ENCODE measurements at regions not wholly inside any gene's neighbourhood (a gene's known extent, or its start where the extent isn't known, plus 50 kb on each side); places are given as distances from the start of the nearest gene placed in this dataset.

GRCh38 chr6:27188061-27188884 is 59.2 kb upstream of the PRSS16 start:
- H3K9me3 ChIP-seq = no peaks in the 10 kb centered on the region
- DNase-seq (ENCODE audit: low read depth in 1 of 2, low spot score in 1 of 2) (peak; percentile 40 to 58), ATAC-seq (peak; percentile 94 to 95), FAIRE-seq (no peak)
- POLR2A ChIA-PET = interaction anchor here (1.2 kb wide), 1 partner anchor 10 kb away, joined by 3 read pairs; no protein-coding TSS in a partner anchor
- H3K4me2 ChIP-seq = peak overlapping the region; percentile 62
- peak overlapping the region; percentile 72 to 85 for H3K27ac ChIP-seq
- peaks cover 3% of the 10 kb centered on the region; the same call in 2 of the 3 replicates for H3K4me1 ChIP-seq
- TF ChIP-seq KDM5A (IDR thresholded peaks at IDR 0.05) (peak; percentile 56; the same call in 1 of the 2 replicates), FOXS1 (CRISPR knock-in tag; IDR thresholded peaks at IDR 0.05) (no peak), REST (IDR thresholded peaks at IDR 0.05) (no peak), MAX (IDR thresholded peaks at IDR 0.05) (0 out of 2 replicates have a peak, but pooled peaks have one; percentile 18), JUN (IDR thresholded peaks at IDR 0.05) (0 out of 5 replicates have a peak, but pooled peaks of 1 of the 2 experiments have one; percentile 20), FOSL2 (IDR thresholded peaks at IDR 0.05) (no peak), FOSL2 (CRISPR knock-in tag; IDR thresholded peaks at IDR 0.05) (peak; percentile 37; the same call in 1 of the 2 replicates), PHF8 (IDR thresholded peaks at IDR 0.05; ENCODE audit: borderline replicate concordance, low read depth) (0 out of 2 replicates have a peak, but pooled peaks have one; percentile 28)
- peak overlapping the region; percentile 56 for H3K4me3 ChIP-seq
- CTCF ChIA-PET = interaction anchor here (0.7 to 1.6 kb wide), 10 partner anchors 9 to 705 kb away, joined by 3 to 6 read pairs (median 4); a partner anchor contains a TSS
- 11% methylated on average over 24 of the region's 33 CpGs for WGBS (ENCODE audit: missing lambda C conversion rate)

- H3K4me2 ChIP-seq = peak overlapping the region; percentile 62
- TF ChIP-seq RAD21 (conservative IDR thresholded peaks at IDR 0.05 in 1 of 2, IDR thresholded peaks at IDR 0.05 in 1 of 2) (peak; percentile 84 to 86), CTCF (IDR thresholded peaks at IDR 0.05) (peak; percentile 76), SMC3 (IDR thresholded peaks at IDR 0.05) (peak; percentile 56), JUN (IDR thresholded peaks at IDR 0.05) (no peak)
- no peaks in the 10 kb centered on the region for H3K9me3 ChIP-seq
- no peak for FAIRE-seq
- POLR2A ChIA-PET = interaction anchor here (1.2 kb wide), 1 partner anchor 11 kb away, joined by 3 read pairs; no protein-coding TSS in a partner anchor
- 19% methylated on average over 10 of the region's 10 CpGs for WGBS (ENCODE audit: missing lambda C conversion rate)
- H3K27ac ChIP-seq = peak overlapping the region; percentile 72 to 85
- DNase-seq (ENCODE audit: low read depth in 1 of 2, low spot score in 1 of 2) = peak; percentile 55 to 77
- ATAC-seq = peak; percentile 92 to 94
- CTCF ChIA-PET = interaction anchor here (0.8 to 1.4 kb wide), 4 partner anchors 9 to 704 kb away, joined by 3 to 5 read pairs (median 4); a partner anchor contains a TSS
- H3K4me1 ChIP-seq = peaks cover 3% of the 10 kb centered on the region; the same call in 2 of the 3 replicates
- H3K4me3 ChIP-seq = peak overlapping the region; percentile 56
Observed at GRCh38 chr6:27188885-27189418, 58.5 kb upstream of the PRSS16 start.

- TF ChIP-seq HEYL (CRISPR knock-in tag; IDR thresholded peaks at IDR 0.05) = no peak
- TF ChIP-seq JUN (IDR thresholded peaks at IDR 0.05) = no peak
- TF ChIP-seq ELK1 (IDR thresholded peaks at IDR 0.05; ENCODE audit: low read depth, low read length) = no peak
- TF ChIP-seq RCOR1 (IDR thresholded peaks at IDR 0.05; ENCODE audit: low read depth, low read length) = no peak
- no peak for TF ChIP-seq KDM5A (IDR thresholded peaks at IDR 0.05)
- TF ChIP-seq MAZ (IDR thresholded peaks at IDR 0.05; ENCODE audit: borderline replicate concordance, low read depth, low read length) = no peak
- no peak for TF ChIP-seq FOSL2 (IDR thresholded peaks at IDR 0.05)
- no peak for TF ChIP-seq FOSL2 (CRISPR knock-in tag; IDR thresholded peaks at IDR 0.05)
- no peak for TF ChIP-seq MYC (IDR thresholded peaks at IDR 0.05; ENCODE audit: borderline replicate concordance, low read length)
- no peak for TF ChIP-seq ATOH8 (CRISPR knock-in tag; IDR thresholded peaks at IDR 0.05; ENCODE audit: low read depth)
- TF ChIP-seq CTCF (IDR thresholded peaks at IDR 0.05) = no peak
- no peak for ATAC-seq
- no peak for DNase-seq (ENCODE audit: low read depth in 1 of 2, low spot score in 1 of 2)
- POLR2A ChIA-PET = no interaction called here
- CTCF ChIA-PET = no interaction called here
- no peak overlapping the region for H3K4me3 ChIP-seq
- no peaks in the 10 kb centered on the region for H3K9me3 ChIP-seq
- FAIRE-seq = no peak
- WGBS (ENCODE audit: missing lambda C conversion rate) = 63% methylated on average over 5 of the region's 5 CpGs
- no peak overlapping the region for H3K4me2 ChIP-seq
- H3K27ac ChIP-seq = no peak overlapping the region
- peaks cover 3% of the 10 kb centered on the region; the same call in 2 of the 3 replicates for H3K4me1 ChIP-seq
Observed at GRCh38 chr6:27190126-27190525, 57.4 kb upstream of the PRSS16 start.

All from A549 (cell line).